ENCODE measurements at regions not wholly inside any gene's neighbourhood (a gene's known extent, or its start where the extent isn't known, plus 50 kb on each side); places are given as distances from the start of the nearest gene placed in this dataset.

DNA sequence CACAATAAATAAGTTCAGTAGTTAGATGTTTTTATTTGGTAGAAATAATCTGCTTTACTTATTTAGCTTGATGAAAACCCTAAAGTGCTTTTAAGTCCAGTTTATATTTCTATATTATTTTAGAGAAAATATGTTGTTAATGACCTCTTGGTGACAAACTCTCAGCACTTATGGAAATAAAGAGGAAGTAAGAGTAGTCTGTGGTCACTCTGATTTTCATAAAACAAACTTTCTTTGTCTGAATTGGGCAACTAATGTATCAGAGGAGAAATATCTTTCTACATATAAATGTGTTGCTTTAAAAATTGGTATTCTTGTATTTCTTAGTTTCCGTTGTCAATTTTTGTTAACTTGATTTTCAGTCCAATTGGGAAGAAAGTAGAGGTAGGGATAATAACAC, 878.9 kb upstream of the SEL1L start:
- H3K9me3 ChIP-seq (replicated peaks; ENCODE audit: control insufficient read depth, insufficient read depth, low read length) = peaks cover 3% of the 10 kb centered on the region
- DNase-seq (ENCODE audit: low read depth, low spot score) (no peak), FAIRE-seq (no peak)
- no peaks in the 10 kb centered on the region for H3K79me2 ChIP-seq (ENCODE audit: control insufficient read depth, insufficient read depth, low read length)
- H3K4me3 ChIP-seq (replicated peaks in 1 of 3; ENCODE audit: insufficient read depth in 1 of 3, low read depth in 1 of 3, low read length in 3 of 3) = no peak overlapping the region
- CTCF ChIA-PET = no interaction called here
- intact Hi-C loops (cut with micrococcal nuclease) (no loop called here), dilution Hi-C loops (cut with MboI; ENCODE audit: extremely low pct_ligation_motif_present, low sequenced_read_pairs) (no loop called here)
- H3K9ac ChIP-seq (replicated peaks; ENCODE audit: extremely low read depth, insufficient read depth, low read length) = no peak overlapping the region
- no peaks in the 10 kb centered on the region for H3K9me1 ChIP-seq (replicated peaks; ENCODE audit: control insufficient read depth, extremely low read depth, insufficient read depth, low read length)
- POLR2A ChIA-PET = no interaction called here
- BruUV-seq (replicated peaks) = no TSS peak
- H3K36me3 ChIP-seq (ENCODE audit: control insufficient read depth in 2 of 2, extremely low read depth in 1 of 2, insufficient read depth in 2 of 2, low read length in 2 of 2) = no peaks in the 10 kb centered on the region
- H3K27ac ChIP-seq (ENCODE audit: insufficient read depth, low read depth, low read length) = no peak overlapping the region
- H4K20me1 ChIP-seq (replicated peaks; ENCODE audit: control insufficient read depth, extremely low read depth, insufficient read depth, low read length) = no peaks in the 10 kb centered on the region
- no peak overlapping the region for H3K4me2 ChIP-seq (ENCODE audit: insufficient read depth, low read length)
- no peaks in the 10 kb centered on the region for H3K27me3 ChIP-seq (ENCODE audit: control insufficient read depth in 2 of 2, insufficient read depth in 2 of 2, low read length in 2 of 2)
- H3K4me1 ChIP-seq (ENCODE audit: control insufficient read depth, extremely low read depth, insufficient read depth, low read length) = no peaks in the 10 kb centered on the region
- no peak overlapping the region for H2AFZ ChIP-seq (ENCODE audit: low read depth, low read length)
- TF ChIP-seq POLR2A (IDR thresholded peaks at IDR 0.05; ENCODE audit: low read depth, low read length) (no peak), GATA2 (IDR thresholded peaks at IDR 0.05; ENCODE audit: insufficient read depth, insufficient read length, low read depth, low read length) (no peak), POLR2AphosphoS5 (IDR thresholded peaks at IDR 0.05; ENCODE audit: insufficient read depth, low read depth, low read length) (no peak), MYC (IDR thresholded peaks at IDR 0.05; ENCODE audit: low read depth, low read length) (no peak), JUN (IDR thresholded peaks at IDR 0.05; ENCODE audit: borderline replicate concordance, insufficient read depth, insufficient read length, low read depth) (no peak)
- TF ChIP-seq, protein P1, sequence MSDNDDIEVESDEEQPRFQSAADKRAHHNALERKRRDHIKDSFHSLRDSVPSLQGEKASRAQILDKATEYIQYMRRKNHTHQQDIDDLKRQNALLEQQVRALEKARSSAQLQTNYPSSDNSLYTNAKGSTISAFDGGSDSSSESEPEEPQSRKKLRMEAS (IDR thresholded peaks at IDR 0.05; ENCODE audit: insufficient read depth, insufficient read length) = no peak
- TF ChIP-seq, protein P2, sequence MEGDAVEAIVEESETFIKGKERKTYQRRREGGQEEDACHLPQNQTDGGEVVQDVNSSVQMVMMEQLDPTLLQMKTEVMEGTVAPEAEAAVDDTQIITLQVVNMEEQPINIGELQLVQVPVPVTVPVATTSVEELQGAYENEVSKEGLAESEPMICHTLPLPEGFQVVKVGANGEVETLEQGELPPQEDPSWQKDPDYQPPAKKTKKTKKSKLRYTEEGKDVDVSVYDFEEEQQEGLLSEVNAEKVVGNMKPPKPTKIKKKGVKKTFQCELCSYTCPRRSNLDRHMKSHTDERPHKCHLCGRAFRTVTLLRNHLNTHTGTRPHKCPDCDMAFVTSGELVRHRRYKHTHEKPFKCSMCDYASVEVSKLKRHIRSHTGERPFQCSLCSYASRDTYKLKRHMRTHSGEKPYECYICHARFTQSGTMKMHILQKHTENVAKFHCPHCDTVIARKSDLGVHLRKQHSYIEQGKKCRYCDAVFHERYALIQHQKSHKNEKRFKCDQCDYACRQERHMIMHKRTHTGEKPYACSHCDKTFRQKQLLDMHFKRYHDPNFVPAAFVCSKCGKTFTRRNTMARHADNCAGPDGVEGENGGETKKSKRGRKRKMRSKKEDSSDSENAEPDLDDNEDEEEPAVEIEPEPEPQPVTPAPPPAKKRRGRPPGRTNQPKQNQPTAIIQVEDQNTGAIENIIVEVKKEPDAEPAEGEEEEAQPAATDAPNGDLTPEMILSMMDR (IDR thresholded peaks at IDR 0.05; ENCODE audit: extremely low read depth in 1 of 2, insufficient read depth in 1 of 2, low read depth in 1 of 2, low read length in 2 of 2) = no peak
